Subcutaneous abdominal adipose tissue (tissue), 5 donors: ENCODE measurements at regions not wholly inside any gene's neighbourhood (a gene's known extent, or its start where the extent isn't known, plus 50 kb on each side); places are given as distances from the start of the nearest gene placed in this dataset.

Experiments used
- H3K27ac ChIP-seq: one replicate; pipeline ENCODE4 v1.7.0; 2013; ENCODE audit warnings: low read depth, mild to moderate bottlenecking, inconsistent platforms, low read length, moderate library complexity
- H3K27me3 ChIP-seq, 5 donors: one replicate each; pipeline ENCODE4 v1.7.0; 2013; ENCODE audit warnings: low read length in 5 of 5, inconsistent platforms in 1 of 5; ENCODE audit not compliant: control insufficient read depth in 5 of 5, insufficient read depth in 4 of 5
- H3K36me3 ChIP-seq, 5 donors: one replicate each; pipeline ENCODE4 v1.7.0; 2013; ENCODE audit warnings: low read length in 5 of 5; ENCODE audit not compliant: control insufficient read depth in 5 of 5, insufficient read depth in 5 of 5
- H3K4me1 ChIP-seq, 5 donors: one replicate each; pipeline ENCODE4 v1.7.0; 2013; ENCODE audit warnings: low read length in 5 of 5, mild to moderate bottlenecking in 3 of 5, moderate library complexity in 1 of 5; ENCODE audit not compliant: control insufficient read depth in 5 of 5, insufficient read depth in 5 of 5
- H3K4me3 ChIP-seq, 5 donors: one replicate each; pipeline ENCODE4 v1.7.0; 2013; ENCODE audit warnings: low read length in 5 of 5, low read depth in 1 of 5
- H3K9ac ChIP-seq, 5 donors: one replicate each; pipeline ENCODE4 v1.7.0; 2013; ENCODE audit warnings: low read length in 5 of 5, mild to moderate bottlenecking in 4 of 5, moderate library complexity in 3 of 5
- H3K9me3 ChIP-seq, 5 donors: one replicate each; pipeline ENCODE4 v1.7.0; 2013; ENCODE audit warnings: low read length in 5 of 5; ENCODE audit not compliant: control insufficient read depth in 5 of 5
- donor health status: healthy.
- donor health status: healthy.
- donor health status: healthy.
- donor health status: healthy.
- donor health status: healthy.

DNA sequence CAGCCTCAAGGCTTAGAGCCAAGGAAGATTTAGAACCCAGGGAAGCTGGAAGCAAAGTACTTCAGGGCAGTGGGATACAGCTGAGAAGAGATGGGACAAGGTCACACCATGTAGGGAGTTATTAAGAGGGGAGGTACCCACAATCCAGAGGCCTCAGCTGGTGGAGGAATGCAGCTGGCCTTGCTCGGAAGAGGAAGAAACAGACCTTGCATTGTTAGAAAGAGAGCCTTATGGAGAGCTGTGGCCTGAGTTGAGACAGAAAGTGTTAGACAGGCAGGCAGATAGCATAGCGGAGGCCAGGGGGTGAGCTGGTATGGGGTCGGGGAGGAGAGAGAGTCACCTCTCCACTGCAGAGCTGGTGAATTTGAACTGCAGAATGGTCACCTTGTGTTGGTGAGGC, 173.1 kb downstream of the JCAD start:
- Histone ChIP-seq H3K9ac (no peak overlapping the region), H3K36me3 (no peaks in the 10 kb centered on the region), H3K4me3 (no peak overlapping the region), H3K27me3 (peaks cover 0 to 3% (median 0%) of the 10 kb centered on the region in 5 donors), H3K9me3 (no peaks in the 10 kb centered on the region), H3K4me1 (peaks cover 0 to 17% (median 0%) of the 10 kb centered on the region in 5 donors), H3K27ac (no peak overlapping the region)

DNA sequence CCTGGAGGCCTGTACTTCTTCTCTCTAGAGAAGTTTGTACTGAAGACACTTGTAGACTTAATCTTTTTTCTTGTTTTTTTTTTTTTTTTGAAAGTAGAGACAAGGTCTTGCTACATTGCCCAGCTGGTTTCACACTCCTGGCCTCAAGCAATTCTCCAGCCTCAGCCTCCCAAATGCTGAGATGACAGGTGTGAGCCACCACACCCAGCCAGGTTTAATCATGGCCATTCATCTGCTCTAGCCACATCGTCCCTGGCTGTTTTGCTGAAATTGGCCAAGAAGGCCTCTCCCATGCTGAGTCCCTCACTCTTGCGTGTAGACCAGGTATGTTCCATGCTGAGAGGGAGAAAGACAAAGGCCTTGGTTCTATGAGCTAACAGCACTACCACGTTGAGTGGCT, 176.2 kb downstream of the JCAD start:
- H3K27ac ChIP-seq: no peak overlapping the region
- H3K4me3 ChIP-seq: no peak overlapping the region
- H3K36me3 ChIP-seq: no peaks in the 10 kb centered on the region
- H3K4me1 ChIP-seq: peaks cover 0 to 21% (median 0%) of the 10 kb centered on the region in 5 donors
- peaks cover 0 to 3% (median 0%) of the 10 kb centered on the region in 5 donors for H3K27me3 ChIP-seq
- no peak overlapping the region for H3K9ac ChIP-seq
- no peaks in the 10 kb centered on the region for H3K9me3 ChIP-seq

DNA sequence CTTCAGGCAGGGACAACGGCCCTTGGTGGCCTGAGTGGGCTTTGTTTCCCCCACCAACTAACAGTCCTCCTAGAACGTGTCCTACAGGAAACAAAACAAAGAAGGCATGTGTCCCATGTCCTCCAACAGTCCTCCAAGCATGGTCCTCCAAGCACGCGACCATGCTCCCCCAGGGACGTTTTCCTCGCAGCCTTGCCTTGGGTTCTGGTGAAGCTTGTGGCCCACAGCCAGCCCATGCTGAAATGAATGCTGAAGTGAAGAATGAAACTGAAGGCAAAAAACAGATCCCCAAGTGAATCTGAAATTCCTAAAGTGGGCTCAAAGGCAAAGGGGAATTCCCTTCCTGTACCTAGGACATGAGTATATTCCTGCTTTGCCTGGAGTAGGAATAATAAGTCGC, 176.6 kb downstream of the JCAD start:
- Histone ChIP-seq H3K4me1 (peaks cover 0 to 23% (median 0%) of the 10 kb centered on the region in 5 donors), H3K9ac (no peak overlapping the region), H3K27ac (no peak overlapping the region), H3K27me3 (peaks cover 0 to 3% (median 0%) of the 10 kb centered on the region in 5 donors), H3K4me3 (no peak overlapping the region), H3K9me3 (no peaks in the 10 kb centered on the region), H3K36me3 (no peaks in the 10 kb centered on the region)

DNA sequence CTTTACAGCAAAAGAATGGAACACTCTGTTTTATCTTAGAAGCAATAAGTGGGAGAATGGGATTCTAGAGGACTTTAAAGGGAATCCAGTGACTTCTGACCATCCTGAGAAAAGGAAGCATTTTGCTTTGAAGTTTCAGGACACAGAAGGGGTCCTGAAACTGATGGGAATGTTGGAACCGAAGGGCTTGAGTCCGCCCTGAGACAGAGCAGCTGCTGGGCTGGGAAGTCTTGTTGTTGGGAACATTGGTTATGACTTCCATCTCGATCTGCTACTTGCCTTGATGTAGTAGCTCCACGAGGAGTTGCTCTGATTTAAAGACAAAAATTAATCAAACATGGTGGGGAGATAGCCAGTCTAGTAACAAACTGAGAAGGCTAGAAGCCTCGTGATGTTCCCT, 177.6 kb downstream of the JCAD start:
- Histone ChIP-seq H3K36me3 (no peaks in the 10 kb centered on the region), H3K27ac (no peak overlapping the region), H3K4me3 (no peak overlapping the region), H3K9me3 (no peaks in the 10 kb centered on the region), H3K27me3 (peaks cover 0 to 3% (median 0%) of the 10 kb centered on the region in 5 donors), H3K4me1 (peaks cover 0 to 23% (median 0%) of the 10 kb centered on the region in 5 donors), H3K9ac (no peak overlapping the region)

DNA sequence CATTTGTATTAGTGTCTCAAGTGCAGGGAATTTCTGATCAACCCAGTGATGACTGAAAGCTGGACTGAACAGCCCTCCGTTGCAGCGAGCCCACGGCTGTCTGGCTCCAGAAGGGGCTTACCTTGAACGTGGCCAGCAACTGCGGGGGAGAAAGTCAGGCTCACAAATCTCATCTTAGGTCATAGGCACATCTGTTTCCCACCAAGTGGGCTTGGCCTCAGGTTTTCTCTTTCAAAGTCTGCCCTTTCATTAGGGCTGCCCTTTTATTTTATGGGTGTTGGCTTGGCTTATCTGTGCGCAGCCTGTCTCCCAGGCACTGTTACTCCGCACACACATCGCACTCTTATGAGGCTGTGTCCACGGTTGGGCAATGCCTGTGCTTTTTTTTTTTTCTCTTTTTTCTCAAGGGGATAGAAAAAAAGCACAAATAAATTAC, 178.0 kb downstream of the JCAD start:
- H3K4me1 ChIP-seq: peaks cover 0 to 23% (median 0%) of the 10 kb centered on the region in 5 donors
- no peak overlapping the region for H3K4me3 ChIP-seq
- H3K9ac ChIP-seq: no peak overlapping the region
- H3K36me3 ChIP-seq: no peaks in the 10 kb centered on the region
- H3K27ac ChIP-seq: no peak overlapping the region
- H3K27me3 ChIP-seq: peaks cover 0 to 3% (median 0%) of the 10 kb centered on the region in 5 donors
- H3K9me3 ChIP-seq: no peaks in the 10 kb centered on the region

DNA sequence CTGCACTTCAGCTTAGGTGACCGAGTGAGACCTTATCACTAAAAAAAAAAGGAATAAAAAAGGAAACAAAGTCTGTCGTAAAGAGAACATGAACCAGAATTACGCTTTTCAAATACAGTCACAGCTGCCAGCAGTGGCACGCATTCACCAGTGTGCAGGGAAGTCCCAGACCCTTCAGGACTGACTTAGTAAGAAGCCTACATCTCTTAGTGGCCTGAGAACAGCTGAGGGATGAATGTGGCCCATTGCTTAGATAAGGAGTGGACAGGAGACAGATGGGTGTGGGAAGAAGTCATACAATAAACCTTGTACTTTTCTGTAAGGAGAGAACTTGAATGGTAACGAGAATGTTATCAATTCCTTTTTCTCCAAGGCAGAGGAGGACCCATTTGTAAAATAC, 178.5 kb downstream of the JCAD start:
- Histone ChIP-seq H3K36me3 (no peaks in the 10 kb centered on the region), H3K4me1 (peaks cover 0 to 23% (median 0%) of the 10 kb centered on the region in 5 donors), H3K27ac (no peak overlapping the region), H3K27me3 (peaks cover 0 to 3% (median 0%) of the 10 kb centered on the region in 5 donors), H3K9ac (no peak overlapping the region), H3K9me3 (no peaks in the 10 kb centered on the region), H3K4me3 (no peak overlapping the region)

DNA sequence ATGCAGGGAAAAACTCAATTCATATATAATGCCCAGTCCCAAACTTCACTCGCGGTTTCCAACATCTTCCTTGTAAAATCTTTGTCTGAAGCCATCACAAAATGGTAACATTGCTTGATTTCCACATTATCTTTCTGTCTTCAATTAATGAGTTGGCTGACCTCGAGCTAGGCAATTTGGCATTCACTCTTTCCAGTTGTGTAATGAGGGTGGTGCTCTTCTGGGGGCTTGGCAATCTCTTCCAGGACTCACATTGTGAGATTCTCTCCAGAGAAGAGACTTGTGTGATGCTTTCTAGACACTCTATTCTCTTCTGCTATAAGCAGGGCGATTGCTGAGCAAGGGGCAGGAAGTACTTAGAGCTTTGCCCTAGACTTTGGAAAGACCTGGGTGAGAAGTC, 179.5 kb downstream of the JCAD start:
- Histone ChIP-seq H3K4me1 (peaks cover 0 to 25% (median 3%) of the 10 kb centered on the region in 5 donors), H3K36me3 (no peaks in the 10 kb centered on the region), H3K27me3 (peaks cover 0 to 3% (median 0%) of the 10 kb centered on the region in 5 donors), H3K27ac (no peak overlapping the region), H3K9me3 (no peaks in the 10 kb centered on the region), H3K9ac (no peak overlapping the region), H3K4me3 (no peak overlapping the region)

DNA sequence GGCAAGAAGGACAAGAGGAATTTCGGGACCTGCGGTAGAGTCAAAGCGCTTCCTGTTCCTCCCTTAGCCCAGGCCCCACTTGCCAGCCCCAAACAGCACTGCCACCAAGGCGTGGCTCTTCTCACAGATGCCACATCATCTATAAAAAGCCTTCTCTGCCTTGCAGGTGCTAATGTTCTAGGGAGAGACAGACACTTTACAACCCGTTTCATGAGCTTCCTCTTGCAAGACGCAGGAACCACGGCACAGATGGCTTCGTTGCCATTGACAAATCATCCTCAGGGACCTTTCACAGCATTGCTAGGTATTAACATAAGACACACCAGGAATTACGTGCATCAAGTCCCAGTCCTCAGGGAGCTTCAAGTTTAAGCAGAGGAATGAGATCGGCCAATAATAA, 180.9 kb downstream of the JCAD start:
- H3K27me3 ChIP-seq: peaks cover 0 to 3% (median 0%) of the 10 kb centered on the region in 5 donors
- no peaks in the 10 kb centered on the region for H3K9me3 ChIP-seq
- no peak overlapping the region for H3K9ac ChIP-seq
- no peaks in the 10 kb centered on the region for H3K36me3 ChIP-seq
- H3K4me3 ChIP-seq: no peak overlapping the region
- peaks cover 0 to 29% (median 7%) of the 10 kb centered on the region in 5 donors for H3K4me1 ChIP-seq
- H3K27ac ChIP-seq: no peak overlapping the region

DNA sequence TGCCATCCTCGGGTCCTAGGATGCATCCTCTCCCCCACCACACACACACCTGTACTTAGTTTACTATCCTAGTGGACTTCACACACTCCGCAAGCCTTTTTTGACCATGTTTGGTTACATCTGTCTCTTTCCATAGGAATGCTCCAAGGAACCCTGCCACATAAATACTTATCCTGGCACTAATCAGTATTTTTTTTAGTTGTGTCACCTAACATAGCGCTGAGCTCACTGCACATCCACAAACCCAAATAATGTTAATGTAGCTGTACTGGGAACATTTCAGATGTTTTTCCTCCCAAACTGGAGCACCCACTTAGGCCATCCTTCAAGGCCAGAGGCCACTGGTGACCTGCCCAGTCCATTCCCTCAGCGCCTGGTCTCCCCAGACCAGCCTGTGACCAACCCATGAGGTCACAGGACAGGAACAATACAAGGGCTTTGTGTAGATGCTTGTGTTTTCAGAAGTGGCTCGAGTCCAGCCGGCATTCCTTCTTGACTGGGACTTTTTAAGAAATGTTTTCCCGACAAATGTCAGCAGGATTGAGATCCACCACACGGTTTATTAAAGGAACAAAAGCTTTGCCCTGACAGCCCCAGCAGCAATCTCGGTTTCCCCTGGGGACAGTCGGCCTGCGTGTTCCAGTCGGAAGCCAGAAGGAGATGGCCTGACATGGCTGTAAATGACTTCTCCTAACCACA, 181.4 kb downstream of the JCAD start:
- no peak overlapping the region for H3K4me3 ChIP-seq
- H3K27ac ChIP-seq: no peak overlapping the region
- H3K36me3 ChIP-seq: no peaks in the 10 kb centered on the region
- no peaks in the 10 kb centered on the region for H3K9me3 ChIP-seq
- H3K27me3 ChIP-seq: peaks cover 0 to 3% (median 0%) of the 10 kb centered on the region in 5 donors
- H3K4me1 ChIP-seq: peaks cover 0 to 28% (median 7%) of the 10 kb centered on the region in 5 donors
- no peak overlapping the region for H3K9ac ChIP-seq

DNA sequence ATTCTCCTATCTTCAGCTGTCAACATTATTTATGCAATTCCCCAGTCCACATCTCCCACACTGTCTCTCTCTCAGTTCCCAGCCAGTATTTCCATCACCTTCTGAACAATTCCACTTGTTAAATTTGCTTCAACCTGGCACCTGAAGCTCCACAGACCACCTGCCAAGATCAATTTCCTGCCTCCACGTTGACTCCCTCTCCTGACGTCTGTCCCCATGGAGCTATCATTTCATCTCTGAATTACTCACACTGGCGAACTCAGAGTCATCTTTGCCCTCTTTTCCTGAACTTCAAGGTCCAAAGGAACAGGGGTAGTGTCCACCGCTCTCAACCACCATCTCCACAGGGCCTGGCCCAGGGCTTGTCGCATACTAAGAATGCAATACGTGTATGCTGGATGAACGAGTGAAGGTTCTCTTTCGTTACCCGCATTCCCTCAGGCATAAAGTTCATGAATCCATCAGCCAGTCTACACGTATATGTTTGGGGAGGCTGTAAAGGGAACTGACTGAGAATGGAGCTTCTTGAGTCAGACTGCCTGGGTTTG, 183.3 kb downstream of the JCAD start:
- Histone ChIP-seq H3K4me3 (no peak overlapping the region), H3K9me3 (no peaks in the 10 kb centered on the region), H3K9ac (no peak overlapping the region), H3K36me3 (no peaks in the 10 kb centered on the region), H3K27me3 (no peaks in the 10 kb centered on the region), H3K27ac (no peak overlapping the region), H3K4me1 (peaks cover 0 to 15% (median 7%) of the 10 kb centered on the region in 5 donors)
